A204.1 (cell line): ENCODE measurements at regions not wholly inside any gene's neighbourhood (a gene's known extent, or its start where the extent isn't known, plus 50 kb on each side); places are given as distances from the start of the nearest gene placed in this dataset.
"Not testable (repeated sequence)": the region's sequence is repeated elsewhere in the genome, so short reads cannot be mapped to it uniquely, and the experiment has no call there.

ENCODE experiments used
- FAIRE-seq: peaks from 2 replicates; lab custom pipeline; 2012; peaks lifted over from hg19 to GRCh38; lab: Jason Lieb, UNC

DNA sequence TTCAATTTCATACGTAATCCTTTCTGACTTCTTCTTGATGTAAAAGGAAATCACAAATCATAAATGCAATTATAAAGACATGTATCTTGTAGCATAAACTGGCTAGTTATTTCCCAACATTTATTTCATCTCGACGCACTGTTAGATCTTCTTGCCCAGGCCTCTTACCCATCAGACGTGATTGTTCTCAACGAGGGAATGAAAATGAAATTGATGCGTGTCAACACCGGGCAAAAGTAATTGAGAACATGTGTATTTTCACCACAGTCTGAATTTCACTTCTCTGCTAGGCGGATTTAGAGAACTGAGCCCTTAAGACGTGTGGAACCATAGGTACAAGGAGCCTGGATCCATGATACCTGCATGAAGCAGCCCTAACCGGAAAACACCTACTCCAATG lies 519.7 kb downstream of the KCNT2 start:
- no peak for FAIRE-seq

DNA sequence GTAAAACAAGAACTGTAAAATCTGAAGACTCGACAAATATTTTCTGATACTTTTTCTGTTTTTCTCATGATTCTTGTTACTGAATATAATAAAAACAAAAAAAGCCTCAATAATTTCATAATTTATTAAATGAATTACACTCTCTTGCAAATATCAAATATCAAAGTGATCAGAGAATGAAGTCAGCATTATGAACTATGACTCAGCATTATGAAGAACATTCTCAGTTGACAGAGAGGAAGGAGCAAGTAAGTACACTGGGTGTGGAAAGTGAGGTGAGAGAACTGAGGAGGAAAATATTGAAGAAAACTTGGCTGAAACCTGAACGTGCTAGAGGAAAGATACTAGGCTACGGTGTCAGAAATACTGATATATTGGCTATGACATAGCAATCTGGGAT lies 529.5 kb downstream of the KCNT2 start:
- FAIRE-seq = no peak

DNA sequence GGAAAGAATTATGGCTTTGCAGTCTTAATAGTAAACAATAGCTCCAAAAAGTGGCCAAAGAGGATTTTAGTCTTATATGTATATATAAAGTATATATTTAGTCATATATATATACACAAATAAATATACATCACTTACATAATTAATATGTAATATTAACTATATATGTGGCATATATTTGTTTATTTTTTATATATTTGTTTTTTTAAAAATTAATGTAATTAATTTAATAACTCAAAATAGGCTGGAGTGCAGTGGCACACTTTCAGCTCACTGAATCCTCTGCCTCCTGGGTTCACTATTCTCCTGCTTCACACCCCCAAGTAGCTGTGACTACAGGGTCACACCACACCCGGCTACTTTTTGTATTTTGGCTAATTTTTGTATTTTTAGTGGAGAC lies 532.6 kb downstream of the KCNT2 start:
- FAIRE-seq = peak; percentile 65

DNA sequence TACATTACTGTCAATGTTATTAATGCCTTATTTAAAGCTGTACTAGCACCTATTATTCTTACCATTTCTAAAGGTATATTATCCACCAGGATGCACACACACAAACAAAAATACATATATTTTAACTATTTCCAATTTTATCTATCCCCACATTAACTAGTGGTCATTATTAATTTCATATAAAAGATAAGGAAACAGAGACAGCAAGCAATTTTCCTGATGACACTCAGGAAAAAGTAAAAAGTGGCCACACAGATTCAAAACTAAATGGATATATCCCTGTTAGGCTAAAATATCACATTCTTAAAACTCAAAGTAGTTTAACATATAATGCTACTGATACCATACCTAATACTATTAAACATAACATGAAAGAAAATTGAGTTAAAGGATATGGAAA lies 534.1 kb downstream of the KCNT2 start:
- no peak for FAIRE-seq

DNA sequence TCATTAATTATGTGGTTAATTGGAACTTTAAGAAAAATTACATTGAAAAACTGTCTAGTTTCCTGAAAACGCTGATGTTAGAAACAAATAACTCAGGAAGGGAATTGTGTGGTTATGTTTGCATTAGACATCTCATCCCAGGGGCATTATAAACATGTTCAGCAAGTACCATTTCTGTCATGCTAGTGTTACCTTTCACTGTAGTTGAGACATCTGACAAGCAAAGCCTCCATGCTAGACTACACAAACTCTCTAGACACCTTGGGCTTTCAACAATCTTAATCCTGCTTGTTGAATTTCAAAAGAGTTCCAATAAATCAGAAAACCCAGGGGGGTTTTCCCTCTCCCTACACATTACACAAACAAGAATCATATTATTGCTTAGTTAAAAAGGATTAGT lies 536.8 kb downstream of the KCNT2 start:
- FAIRE-seq = no peak

DNA sequence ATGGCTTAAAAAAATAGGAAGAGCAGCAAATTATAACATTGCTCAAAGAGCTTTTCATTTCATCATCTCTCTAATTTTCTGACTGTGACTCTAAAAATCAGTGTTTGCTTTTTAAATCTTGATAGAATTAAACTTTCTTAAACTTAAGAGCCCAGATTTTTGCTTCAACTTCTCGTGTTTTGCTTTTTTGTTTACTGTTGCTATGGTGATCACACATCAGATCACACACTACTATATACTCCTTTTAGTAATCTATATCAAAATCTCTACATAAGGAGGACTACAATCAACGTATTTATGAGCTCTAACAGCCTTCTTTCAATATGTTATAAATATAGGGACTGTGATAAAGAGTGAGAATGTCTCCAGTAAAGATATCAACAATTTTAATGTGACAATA lies 537.3 kb downstream of the KCNT2 start:
- FAIRE-seq = no peak

DNA sequence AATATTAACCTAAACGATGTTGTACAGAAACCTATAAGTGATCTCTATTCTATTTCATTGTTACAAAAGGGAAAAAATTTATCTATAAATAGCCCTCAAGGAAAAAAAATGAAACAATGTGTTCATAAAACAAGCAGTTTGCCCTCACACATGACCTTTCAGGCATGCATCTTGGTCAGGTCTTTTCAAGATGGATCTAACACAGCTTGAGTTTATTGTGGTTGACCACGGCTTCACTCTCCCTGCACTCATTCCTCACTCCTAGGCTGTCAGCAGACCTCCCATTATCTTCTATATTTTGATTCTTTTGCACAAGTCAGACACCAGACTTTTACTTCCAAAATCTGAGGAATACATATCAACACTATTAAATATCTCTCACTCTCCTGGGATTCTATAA lies 544.3 kb downstream of the KCNT2 start:
- no peak for FAIRE-seq

DNA sequence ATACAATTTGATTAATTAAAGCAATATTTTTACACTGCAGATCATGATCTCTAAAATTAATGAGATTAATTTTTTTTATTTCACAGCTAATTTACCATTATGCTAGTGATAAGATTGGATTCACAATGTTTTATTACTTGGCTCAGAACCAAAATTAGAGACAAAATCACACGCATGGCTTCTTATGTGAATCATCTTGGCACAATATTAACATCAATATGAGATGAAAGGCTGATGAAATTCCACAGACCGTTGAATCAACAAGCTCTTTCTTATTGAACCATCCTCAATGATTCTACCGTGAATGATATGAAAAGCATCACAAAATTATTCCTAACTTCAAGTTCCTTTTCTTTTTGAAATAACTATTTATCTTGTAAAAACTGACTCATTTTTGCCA lies 544.9 kb downstream of the KCNT2 start:
- no peak for FAIRE-seq

DNA sequence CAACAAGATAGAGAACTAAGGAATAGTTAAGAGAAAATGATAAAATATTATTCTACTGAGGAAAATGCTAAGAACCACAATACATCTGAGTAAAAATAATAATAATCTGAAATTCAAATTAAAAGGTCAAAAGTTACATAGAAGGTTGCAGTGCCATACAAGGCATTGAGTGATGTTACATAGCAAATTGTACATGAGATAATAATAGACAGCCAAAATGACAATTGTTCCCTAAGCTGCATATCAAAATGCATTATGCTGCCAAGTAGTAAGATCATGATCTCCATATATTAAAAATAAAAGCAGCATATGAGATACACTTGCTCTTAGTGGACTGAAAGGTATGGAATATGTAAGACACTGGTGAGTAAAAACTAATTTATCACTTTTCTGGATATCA lies 547.7 kb downstream of the KCNT2 start:
- no peak for FAIRE-seq

DNA sequence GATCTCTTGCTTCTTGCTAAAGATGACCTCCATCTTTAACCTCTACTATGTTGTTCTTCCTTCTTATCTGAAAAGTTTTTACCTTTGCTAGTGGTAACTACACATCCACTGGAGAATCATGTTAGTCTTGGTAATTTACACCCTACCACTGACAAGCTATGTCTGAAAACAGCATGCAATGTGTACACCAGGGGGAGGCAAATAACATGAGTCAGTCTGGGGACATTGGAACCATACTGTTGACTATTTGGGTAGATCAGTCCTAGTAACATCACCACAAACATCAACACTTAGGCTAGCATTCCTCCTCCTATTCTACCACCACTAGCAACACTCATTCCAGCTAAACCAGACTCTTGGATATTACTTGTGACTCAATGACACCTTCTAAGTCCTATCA lies 549.0 kb downstream of the KCNT2 start:
- no peak for FAIRE-seq

DNA sequence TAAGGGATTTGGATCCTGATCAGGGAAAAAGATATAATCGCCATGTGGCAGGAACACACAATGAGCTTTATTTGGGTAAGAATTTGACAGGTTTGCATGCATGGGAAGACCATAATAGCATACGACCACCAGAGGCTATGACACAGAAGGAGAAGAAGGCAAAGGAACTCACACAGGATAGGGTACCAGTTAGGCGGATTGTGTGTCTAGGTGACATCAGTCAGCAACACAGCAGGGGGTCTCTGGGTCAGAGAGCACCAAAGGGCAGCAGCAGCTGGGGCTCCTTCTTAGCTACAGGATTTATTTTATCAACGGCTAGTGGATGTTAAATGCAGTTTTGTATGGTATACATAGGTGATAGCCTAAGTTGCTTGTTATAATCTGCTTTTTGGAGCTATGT lies 551.3 kb downstream of the KCNT2 start:
- FAIRE-seq = no peak

DNA sequence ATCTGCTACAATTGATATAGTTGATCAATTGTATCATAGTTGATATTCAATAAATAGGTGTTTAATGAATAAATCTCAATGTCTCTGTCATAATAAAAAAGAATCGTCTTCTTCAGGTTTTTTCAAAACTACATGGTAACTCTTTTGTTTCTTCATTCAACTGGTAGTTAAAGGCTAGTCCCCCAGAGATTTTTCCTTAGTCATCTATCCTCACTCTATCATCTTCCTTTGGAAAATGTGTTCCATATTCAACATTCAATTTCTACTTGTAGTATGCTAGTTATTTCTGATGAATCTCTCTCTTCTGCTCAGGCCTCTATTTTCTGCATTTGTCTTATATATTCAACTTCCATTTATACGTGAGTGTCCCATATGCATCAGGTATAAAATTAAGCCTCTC lies 558.8 kb downstream of the KCNT2 start:
- no peak for FAIRE-seq

DNA sequence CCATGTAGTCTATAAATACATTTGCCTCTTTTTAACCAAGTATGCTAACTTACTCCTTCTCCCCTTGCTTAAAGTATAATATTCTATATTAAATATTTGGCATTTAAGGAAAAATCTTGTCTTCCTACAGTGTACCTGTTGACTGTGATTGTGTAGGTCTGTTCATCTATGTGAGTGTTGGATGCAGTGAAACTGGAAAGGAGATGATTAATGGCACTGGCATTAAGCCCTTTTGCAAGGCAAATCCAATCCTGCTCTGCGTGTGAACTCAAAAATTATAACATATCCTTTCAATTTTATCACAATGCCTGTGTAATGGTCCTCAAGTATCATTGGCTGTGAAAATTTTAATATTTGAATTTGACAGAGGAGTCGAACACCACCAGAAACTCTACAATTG lies 565.0 kb downstream of the KCNT2 start:
- FAIRE-seq = no peak

DNA sequence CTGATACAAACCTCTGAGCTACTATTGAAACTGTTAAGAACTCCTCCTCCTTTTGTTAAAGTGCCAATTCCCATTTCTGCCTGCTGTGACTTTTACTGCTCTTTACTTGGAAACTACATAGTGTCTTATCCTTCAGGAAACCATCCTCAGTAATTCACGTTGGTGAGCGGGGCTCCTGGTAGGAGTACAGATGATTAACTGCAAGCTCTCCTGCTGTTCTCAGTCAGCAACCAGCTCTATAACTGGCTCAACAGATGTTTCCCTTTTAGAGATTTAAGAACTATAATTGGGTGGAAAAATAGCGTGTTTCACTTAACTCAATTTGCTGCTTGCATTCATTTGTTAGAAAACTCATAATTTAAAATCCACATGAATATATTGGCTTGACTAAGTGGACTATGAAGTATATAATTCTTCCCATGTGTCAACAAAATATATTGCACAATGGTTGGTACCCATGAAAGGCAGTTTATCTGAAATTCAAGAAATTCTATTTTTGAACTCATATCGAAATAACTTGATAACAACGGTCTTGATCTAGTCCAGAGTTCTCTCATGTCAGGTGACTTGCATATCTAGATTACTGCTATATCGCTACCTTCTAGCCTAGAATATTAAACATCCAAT lies 574.0 kb downstream of the KCNT2 start:
- FAIRE-seq = no peak

DNA sequence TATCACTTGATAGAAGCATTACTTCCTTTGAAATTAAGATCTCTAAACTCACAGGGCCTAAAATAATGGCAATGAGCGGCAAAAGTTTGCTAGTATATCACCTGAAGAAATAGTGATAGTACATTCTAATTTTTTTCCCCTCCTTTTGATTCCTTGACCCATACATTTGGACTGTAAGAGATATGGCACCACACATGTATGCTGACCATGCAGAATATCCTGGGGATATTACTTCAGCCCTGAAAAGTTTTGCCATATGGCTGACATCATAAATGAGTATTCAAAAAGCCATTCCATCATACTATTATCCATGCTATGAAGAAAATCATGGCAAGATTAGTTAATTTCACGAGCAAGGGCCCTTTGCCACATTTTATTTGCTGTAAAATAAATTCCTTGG lies 576.9 kb downstream of the KCNT2 start:
- FAIRE-seq = not testable (repeated sequence)

DNA sequence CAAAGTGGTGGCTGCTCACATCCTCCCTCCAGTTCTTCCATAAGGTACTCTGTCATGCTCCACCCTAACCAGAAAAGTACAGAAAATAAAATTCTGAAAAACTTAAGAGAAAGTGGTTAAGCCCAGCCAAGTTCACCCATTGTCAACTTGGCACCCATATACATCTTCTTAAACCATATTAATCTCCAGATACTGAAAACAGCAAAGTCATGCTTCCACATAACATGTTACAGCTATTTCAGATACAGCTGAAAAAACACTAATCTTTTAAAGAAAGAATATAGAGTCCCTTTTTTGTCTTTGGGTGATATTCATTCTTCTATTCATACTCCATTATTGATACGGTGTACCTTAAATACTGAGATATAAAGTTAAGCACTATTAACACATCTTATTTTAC lies 577.8 kb downstream of the KCNT2 start:
- FAIRE-seq = no peak

DNA sequence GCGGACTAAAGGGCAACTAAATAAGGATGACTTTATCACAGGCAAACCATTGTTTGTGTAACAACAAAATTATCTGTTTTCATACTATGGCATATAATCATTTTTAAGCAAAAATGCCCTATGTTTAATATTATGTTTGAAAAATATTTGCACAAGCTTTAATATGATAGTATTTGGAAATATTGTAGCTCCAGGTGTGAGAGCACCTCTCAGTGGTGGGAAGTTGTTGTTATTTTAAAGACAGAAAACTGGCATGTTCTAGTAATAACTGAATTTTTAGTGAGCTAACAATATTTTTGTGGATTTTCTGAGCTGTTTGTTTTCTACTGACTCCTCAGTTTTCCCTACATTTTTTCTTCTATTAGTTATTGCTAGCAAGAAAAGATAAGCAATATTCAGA lies 578.8 kb downstream of the KCNT2 start:
- FAIRE-seq = no peak

DNA sequence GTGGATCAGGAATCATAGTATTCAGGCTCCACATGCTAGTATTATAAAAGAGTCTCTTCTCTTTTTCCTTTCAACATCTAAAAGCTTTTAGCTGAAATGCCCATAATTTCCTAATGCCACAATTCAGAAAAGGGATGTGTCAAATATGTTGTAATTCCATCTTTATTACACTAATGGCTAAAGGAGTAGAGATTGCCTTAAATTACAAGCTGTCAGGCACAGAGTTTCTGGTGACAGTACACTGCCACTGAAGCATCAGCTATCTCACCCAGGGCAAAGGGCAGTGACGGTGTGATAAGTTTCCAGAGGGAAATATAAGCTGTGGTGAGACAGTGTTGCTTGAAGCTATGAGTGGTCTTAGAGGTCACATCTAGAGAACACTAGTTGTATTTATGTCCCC lies 581.1 kb downstream of the KCNT2 start:
- FAIRE-seq = no peak

DNA sequence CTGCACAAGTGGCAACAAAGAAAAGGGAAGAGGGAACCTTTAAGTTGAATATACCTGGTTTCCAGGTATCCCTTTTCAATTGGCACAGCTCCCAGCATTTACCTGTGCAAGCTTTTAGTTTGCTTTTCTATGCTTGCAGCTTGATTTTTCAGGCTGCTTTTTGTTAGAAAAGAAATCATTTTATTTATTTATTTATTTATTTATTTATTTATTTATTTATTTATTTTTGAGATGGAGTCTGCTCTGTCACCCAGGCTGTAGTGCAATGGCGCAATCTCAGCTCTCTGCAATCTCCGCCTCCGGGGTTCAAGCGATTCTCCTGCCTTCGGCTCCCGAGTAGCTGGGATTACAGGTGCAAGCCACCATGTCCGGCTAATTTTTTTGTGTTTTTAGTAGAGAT lies 587.1 kb downstream of the KCNT2 start:
- FAIRE-seq = not testable (repeated sequence)

DNA sequence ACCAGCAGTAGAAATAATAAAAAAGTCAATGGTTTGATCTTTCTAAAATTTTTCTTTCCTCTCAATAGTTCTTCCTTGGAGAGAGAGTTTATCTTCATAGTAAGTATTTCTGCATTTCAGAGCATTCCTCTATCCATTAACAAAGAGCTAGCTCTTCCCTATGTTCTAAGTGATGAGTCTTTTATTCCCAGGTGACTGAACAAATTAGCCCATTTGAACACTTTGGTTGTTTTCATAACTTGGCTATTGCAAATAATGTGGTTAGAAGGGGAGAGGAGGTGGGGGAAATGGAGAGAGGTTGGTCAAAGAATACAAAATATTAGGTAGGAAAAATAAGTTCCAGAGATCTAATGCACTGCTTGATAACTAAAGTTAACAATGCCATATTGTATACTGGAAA lies 598.9 kb downstream of the KCNT2 start:
- no peak for FAIRE-seq

DNA sequence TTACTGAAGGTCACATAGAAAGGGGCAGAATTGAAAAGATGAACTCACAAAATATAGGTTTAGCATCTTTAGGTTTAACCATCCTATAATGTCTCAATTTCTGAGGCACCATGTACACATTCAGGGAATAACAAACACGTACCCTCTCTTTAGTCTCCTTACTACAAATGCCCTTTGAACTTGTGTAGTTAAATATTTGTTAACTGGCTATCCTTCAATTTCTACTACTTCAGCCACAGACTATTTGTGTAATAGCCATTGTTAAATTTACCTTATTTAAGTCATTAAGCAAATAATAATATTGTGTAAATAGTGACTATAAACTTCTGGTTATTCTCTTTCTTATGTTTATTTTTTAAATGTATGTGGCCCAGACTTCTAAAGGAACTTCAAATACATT lies 600.5 kb downstream of the KCNT2 start:
- no peak for FAIRE-seq

DNA sequence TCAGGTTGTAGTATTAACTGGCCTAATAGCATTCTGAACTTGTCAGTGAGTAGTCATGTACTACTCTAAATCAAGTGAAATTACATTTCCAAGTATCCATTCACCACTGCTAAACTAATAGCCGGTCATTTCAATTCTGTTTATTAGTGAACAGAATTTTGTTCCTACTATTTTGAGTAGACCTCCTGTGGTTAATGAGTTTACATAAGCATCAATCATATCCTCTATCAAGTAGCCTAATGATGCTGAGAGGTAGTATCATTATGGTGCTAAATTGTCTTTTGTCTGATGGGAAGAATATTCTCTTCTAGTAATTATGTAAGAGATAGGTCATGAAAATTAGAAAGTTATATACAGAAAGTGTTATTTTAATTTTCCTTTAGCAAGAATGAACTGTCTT lies 602.8 kb downstream of the KCNT2 start:
- FAIRE-seq = no peak

DNA sequence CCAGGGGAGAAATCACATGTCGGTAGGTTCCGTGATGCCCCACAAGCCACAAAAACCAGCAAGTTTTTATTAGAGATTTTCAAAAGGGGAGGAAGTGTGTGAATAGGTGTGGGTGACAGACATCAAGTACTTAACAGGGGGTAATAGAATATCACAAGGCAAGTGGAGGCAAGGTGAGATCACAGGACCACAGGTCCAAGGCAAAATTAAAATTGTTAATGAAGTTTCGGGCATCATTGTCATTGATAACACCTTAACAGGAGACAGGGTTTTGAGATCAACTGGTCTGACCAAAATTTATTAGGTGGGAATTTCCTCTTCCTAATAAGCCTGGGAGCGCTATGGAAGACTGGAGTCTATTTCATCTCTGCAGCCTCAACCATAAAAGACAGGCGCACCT lies 603.9 kb downstream of the KCNT2 start:
- not testable (repeated sequence) for FAIRE-seq

DNA sequence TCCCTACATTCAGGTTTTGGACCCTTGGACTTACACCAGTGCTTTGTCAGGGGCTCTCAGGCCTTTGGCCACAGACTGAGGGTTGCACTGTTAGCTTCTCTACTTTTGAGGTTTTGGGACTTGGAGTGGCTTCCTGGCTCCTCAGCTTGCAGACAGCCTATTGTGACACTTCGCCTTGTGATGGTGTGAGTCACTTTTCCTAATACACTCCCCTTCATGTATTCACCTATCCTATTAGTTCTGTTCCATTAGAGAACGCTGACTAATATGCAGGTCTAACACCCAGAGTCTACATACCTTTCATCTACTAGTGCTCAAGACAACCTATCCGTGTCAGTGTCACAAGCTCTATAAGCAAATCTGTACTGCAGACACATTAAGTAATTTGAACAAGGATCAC lies 605.3 kb downstream of the KCNT2 start:
- FAIRE-seq = no peak

DNA sequence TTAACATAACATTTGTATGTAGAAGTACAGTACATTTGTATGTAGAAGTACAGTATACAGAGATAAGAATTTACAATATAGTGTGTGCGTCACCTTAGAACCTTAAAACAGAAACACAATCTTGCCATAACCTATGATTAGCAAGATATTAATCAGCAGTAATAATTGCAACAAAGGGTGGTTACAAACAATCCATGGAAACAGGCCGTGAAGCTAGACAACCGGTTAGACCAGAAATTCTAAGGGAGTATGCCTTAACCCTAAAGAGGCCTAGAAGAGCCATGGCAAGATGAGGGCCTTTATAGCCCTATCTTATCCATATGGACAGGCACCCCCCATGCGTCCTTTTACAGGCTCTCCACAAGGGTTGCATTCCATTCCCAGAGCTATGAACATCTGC lies 605.9 kb downstream of the KCNT2 start:
- FAIRE-seq = not testable (repeated sequence)
